NCI-H2227 (cell line): ENCODE measurements at regions not wholly inside any gene's neighbourhood (a gene's known extent, or its start where the extent isn't known, plus 50 kb on each side); places are given as distances from the start of the nearest gene placed in this dataset.
A peak's percentile ranks its signal among the peaks of the same experiment; 100 is the strongest.

Source experiments
- DNase-seq: peaks from one replicate; lab custom pipeline; 2025; ENCODE audit not compliant: unreplicated experiment; lab: John Stamatoyannopoulos, UW

DNA sequence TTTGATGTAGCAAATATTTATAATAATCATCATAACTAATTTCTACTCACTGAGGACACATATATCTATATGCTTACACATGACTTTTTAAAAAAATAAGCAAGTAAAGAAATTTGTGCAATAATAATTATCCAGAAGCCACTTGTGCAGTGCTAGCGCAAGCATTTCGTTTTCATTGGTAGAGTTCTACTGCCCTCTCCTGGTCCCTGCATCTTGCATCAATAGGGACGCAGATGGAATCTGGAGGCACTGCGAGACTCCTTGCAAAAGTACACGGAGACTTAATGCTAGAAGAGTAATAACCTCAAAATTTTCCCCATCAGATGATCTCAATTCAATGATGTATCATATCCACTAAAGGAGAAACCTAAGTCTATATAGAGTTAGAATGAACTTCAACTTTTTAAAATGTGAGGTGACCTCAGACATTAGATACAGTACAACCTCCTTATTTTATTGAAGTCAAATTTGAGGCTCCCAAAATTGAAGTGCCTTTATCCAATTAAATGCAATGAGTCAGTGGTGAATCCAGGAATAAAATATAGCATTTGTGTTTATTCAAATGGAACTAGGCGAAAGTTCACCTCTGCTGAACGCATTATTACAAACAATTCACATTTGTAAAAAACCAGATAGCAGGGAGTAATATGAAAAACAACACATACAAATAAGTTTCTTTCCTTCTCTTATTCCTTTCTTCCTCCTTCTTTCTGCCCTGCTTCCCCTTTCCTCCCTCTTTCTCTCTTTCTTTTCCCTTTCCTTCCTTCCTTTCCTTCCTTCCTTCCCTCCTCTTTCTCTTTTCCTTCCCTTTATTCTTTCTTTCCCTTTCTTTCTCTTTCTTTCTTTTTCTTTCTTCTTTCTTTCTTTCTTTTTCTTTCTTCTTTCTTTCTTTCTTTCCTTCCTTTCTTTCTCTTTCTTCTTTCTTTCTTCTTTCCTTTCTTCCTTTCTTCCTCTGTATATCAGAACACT lies 450.0 kb downstream of the ANKRD50 start:
- peak; percentile 72 for DNase-seq

GRCh38 chr4:124265701-124266100 lies 446.8 kb downstream of the ANKRD50 start:
- no peak for DNase-seq

GRCh38 chr4:124266721-124267120 lies 445.8 kb downstream of the ANKRD50 start:
- no peak for DNase-seq

DNA sequence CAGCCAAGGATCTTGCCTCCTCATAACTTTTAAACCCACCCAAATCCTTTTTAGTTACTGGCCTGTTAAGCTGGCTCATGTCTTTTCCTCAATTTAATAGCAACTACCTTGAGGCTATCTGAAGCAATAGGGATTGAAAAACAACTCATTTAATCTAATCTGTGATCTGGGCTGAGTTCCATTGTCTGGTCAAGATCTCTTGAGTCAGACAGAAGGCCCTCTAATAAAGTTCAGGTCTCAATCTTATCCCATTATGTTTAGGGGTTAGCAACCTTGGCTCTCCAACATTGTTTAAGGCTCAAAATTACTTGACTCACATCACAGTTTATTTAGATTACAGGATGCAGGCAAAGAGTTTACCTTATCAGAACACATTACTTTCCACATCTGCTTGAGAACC lies 436.1 kb downstream of the ANKRD50 start:
- DNase-seq: no peak

GRCh38 chr4:124277691-124278090 lies 434.8 kb downstream of the ANKRD50 start:
- no peak for DNase-seq

DNA sequence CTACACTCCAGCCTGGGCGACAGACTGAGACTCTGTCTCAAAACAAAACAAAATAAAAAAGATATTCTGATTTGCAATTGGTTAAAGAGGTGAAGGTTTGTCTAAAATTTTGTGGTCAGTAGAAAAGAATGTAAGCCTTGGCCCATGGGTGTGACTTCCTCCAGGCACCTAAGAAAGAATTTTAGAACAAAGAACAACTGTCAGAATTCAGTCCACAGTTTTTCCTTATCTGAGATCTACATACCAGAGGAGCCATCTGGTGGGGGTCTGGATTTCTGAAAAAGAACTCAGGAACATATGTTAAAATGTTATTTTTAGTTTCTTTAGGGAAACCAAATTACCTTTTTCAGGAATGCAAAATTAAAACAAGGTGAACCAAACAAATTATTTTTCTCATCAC lies 434.1 kb downstream of the ANKRD50 start:
- DNase-seq: no peak

- no peak for DNase-seq
These were observed 432.8 kb downstream of the ANKRD50 start for GRCh38 chr4:124279741-124280140.

- DNase-seq: no peak
These were observed 430.1 kb downstream of the ANKRD50 start for GRCh38 chr4:124282301-124282898.

- no peak for DNase-seq
These were observed 423.6 kb downstream of the ANKRD50 start for GRCh38 chr4:124288706-124289486.

DNA sequence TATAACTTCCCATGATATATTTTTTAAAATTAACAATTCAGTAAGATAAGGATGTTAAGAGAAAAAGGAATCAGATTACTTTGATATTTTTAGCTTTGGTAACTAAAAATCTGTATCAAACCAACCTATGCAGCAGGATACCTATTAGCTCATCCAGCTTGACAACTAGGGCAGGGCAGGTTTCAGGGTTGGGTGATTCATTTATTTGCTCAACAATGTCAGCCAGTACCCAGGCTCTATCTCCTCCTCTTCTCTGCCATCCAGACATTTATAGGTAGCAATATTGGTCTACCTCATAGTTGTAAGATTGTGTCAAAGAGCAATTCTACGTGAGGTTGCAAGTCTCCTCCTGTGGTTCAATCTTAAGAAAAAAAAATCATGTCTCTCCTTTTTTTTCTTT lies 421.9 kb downstream of the ANKRD50 start:
- no peak for DNase-seq

DNA sequence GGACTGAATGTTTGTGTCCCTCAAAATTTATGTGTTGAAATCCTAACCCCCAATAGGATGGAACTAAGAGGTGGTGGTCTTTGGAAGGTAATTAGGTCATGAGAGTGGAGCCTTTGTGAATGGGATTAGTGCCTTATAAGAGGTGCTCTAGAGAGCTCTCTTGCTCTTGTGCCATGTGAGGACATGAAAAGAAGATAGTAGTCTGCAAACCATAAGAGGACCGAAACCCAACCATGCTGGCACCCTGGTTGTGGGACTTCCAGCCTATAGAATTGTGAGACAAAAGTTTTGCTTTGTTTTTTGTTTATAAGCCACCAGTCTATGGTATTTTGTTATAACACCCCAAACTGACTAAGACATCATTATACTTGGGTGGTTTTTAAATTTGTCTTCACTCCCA lies 417.1 kb downstream of the ANKRD50 start:
- DNase-seq: no peak

GRCh38 chr4:124304941-124305340 lies 407.6 kb downstream of the ANKRD50 start:
- DNase-seq: no peak

DNA sequence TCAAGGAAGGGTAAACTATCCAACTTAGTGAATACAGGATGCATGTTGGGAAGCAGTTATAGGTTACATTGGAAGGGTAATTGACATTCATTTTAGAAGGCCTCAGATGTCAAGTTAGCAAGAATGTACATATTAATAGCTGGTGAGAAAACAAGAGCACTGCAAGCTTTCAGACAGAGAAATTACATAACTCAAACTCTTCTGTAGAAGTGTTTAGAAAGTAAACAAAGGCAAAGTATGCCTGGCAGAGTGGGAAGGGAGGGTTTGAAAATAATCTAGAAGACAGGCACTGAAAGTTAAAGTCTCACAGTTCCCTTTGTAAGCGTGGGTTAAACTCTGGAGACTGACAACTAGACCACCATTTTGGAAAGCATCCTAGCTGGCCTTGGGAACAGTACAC lies 406.2 kb downstream of the ANKRD50 start:
- DNase-seq: no peak

DNA sequence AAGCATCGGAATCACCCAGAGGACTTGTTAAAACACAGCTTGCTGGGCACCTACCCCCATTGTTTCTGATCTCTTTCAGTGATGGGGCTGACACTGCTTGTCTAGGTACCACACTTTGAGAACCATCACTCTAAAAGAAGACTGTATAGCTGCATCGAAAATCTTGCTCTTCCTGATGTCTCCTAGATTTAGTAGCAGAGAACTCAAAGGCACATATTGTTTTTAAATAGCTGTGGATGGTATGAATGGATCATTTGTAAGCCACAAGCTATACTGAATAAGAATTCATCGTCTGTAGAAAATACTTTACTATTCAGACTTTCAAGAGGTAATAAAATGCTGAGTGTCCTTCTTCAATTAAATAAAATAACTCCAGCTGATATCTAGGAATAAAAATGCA lies 405.4 kb downstream of the ANKRD50 start:
- no peak for DNase-seq

DNA sequence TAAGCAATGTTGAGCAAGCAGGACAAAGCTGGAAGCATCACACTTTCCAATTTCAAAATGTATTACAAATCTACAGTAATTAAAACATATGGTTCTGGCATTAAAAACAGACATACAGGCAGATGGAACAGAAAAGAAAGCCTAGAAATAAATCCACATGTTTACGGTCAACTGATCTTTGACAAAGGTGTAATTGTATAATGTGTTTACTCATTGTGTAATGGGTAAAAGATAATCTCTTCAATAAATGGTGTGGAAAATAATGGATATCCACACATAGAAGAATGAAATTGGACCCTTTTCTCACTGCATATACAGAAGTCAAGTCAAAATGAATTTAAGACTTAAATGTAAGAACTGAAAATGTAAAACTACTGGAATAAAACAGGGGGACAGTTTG lies 394.2 kb downstream of the ANKRD50 start:
- no peak for DNase-seq

DNA sequence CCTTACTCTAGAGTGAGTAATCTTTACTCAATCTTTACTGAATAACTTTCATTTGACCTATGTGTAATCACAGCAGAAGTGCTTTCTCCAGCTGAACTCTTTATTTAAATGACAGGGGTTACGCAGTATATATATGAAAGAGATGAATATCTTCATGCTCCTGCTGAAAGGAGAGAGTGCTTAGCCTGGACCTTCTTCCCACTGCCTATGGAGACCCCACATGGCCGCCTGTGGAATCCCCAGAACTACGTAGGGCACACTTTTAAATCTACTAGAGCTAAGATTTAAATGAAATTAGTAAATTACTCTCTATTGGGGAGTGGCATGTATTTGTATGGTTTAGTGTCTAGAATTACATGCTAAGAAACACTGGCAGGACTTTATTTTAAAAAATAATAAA lies 391.2 kb downstream of the ANKRD50 start:
- no peak for DNase-seq

DNA sequence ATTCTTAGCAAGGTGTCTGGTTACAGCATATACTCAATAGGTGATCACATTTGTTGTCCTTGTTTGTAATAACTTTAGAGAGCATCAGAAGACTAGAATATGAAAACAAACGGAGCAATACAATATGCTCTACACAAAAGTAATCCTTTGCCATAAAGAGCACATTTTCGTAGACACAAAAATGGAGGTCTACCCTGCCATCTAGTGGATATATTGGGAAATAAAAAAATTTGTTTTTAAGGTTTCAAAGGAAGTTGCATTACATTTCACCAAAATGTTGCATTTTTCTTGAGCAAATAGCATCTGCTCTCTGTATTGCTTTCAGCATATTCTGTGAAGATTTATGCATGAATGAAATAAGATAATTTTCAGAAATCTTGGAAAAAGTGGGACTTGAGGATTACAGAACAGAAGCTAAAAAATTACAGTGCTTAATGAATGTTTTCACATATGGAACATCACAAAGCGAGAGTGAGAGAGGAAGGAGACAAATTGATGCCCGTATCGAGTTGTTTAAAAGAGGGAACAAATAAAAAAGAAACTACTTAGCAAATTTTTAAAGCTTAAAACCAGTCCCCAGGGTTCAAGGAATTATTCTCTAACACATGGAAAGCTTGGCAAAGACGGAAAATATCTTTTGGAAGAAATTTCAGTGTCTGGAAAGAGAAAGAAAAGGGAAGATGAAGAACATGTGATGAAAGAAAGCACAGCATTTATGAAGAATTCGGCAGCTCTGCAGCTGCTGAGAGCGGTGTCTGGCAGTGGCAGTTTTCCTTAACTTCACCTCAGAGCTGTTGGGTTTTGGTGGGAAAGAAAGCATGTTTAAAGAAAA lies 390.1 kb downstream of the ANKRD50 start:
- peak; percentile 16 for DNase-seq

GRCh38 chr4:124325690-124326089 lies 386.8 kb downstream of the ANKRD50 start:
- DNase-seq: no peak

DNA sequence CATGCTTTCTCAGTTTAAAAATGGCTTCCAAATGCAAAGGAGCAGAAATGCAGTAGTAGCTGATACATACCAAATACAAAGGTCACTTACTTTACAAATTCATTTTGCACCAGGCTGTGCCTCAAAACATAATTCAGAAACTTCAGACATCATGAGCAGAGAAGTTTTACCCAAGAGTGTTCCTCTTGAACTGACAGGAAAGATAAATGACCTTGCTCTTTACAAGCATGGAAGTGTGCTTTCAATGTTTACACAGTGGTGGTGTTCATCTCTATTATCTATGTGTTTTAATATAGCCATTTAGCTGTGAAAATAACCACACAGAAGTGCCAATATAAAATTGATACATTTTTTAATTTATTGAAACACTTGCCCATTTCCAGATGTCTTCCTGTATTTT lies 383.4 kb downstream of the ANKRD50 start:
- DNase-seq: no peak

DNA sequence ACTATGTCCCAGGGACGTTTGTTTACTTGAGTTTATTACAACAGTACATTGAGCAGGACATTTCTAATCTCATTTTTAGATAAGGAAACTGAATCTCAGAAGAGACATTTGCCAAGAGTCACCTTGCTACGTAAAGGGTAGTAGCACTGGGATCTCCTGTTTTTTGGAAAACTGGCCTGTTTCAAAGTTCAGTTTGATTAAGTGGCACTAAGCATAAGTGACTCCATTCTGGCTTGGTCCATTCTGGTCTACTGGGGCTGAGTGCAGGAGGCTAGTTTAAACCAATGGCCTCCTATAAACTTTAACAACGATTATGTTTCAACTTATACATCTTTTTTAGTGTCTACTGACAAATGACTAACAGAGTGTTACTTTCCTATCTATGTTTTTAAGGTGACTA lies 382.5 kb downstream of the ANKRD50 start:
- DNase-seq: no peak

- no peak for DNase-seq
These were observed 380.8 kb downstream of the ANKRD50 start for GRCh38 chr4:124331781-124332180.
